ENCODE measurements at regions not wholly inside any gene's neighbourhood (a gene's known extent, or its start where the extent isn't known, plus 50 kb on each side); places are given as distances from the start of the nearest gene placed in this dataset.

GRCh38 chr5:81826128-81826527, 75.2 kb upstream of the SSBP2 start:
- TF ChIP-seq, protein P1, sequence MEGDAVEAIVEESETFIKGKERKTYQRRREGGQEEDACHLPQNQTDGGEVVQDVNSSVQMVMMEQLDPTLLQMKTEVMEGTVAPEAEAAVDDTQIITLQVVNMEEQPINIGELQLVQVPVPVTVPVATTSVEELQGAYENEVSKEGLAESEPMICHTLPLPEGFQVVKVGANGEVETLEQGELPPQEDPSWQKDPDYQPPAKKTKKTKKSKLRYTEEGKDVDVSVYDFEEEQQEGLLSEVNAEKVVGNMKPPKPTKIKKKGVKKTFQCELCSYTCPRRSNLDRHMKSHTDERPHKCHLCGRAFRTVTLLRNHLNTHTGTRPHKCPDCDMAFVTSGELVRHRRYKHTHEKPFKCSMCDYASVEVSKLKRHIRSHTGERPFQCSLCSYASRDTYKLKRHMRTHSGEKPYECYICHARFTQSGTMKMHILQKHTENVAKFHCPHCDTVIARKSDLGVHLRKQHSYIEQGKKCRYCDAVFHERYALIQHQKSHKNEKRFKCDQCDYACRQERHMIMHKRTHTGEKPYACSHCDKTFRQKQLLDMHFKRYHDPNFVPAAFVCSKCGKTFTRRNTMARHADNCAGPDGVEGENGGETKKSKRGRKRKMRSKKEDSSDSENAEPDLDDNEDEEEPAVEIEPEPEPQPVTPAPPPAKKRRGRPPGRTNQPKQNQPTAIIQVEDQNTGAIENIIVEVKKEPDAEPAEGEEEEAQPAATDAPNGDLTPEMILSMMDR (conservative IDR thresholded peaks at IDR 0.05; ENCODE audit: low read depth in 2 of 2), result peak in 1 of 2 experiments; percentile 38; a peak in 2 of 4 replicates
- TF ChIP-seq, protein P2, sequence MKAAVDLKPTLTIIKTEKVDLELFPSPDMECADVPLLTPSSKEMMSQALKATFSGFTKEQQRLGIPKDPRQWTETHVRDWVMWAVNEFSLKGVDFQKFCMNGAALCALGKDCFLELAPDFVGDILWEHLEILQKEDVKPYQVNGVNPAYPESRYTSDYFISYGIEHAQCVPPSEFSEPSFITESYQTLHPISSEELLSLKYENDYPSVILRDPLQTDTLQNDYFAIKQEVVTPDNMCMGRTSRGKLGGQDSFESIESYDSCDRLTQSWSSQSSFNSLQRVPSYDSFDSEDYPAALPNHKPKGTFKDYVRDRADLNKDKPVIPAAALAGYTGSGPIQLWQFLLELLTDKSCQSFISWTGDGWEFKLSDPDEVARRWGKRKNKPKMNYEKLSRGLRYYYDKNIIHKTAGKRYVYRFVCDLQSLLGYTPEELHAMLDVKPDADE (IDR thresholded peaks at IDR 0.05), result no peak
- TF ChIP-seq EZH2 (IDR thresholded peaks at IDR 0.05; ENCODE audit: low read depth, unreplicated experiment), result no peak
- TF ChIP-seq, protein P3, sequence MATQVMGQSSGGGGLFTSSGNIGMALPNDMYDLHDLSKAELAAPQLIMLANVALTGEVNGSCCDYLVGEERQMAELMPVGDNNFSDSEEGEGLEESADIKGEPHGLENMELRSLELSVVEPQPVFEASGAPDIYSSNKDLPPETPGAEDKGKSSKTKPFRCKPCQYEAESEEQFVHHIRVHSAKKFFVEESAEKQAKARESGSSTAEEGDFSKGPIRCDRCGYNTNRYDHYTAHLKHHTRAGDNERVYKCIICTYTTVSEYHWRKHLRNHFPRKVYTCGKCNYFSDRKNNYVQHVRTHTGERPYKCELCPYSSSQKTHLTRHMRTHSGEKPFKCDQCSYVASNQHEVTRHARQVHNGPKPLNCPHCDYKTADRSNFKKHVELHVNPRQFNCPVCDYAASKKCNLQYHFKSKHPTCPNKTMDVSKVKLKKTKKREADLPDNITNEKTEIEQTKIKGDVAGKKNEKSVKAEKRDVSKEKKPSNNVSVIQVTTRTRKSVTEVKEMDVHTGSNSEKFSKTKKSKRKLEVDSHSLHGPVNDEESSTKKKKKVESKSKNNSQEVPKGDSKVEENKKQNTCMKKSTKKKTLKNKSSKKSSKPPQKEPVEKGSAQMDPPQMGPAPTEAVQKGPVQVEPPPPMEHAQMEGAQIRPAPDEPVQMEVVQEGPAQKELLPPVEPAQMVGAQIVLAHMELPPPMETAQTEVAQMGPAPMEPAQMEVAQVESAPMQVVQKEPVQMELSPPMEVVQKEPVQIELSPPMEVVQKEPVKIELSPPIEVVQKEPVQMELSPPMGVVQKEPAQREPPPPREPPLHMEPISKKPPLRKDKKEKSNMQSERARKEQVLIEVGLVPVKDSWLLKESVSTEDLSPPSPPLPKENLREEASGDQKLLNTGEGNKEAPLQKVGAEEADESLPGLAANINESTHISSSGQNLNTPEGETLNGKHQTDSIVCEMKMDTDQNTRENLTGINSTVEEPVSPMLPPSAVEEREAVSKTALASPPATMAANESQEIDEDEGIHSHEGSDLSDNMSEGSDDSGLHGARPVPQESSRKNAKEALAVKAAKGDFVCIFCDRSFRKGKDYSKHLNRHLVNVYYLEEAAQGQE (IDR thresholded peaks at IDR 0.05; ENCODE audit: unreplicated experiment), result no peak
- no peak for TF ChIP-seq POLR2AphosphoS5 (IDR thresholded peaks at IDR 0.05; ENCODE audit: low read depth)
- TF ChIP-seq JUNB (IDR thresholded peaks at IDR 0.05; ENCODE audit: unreplicated experiment), result no peak
- no peak for TF ChIP-seq EZH2phosphoT487 (IDR thresholded peaks at IDR 0.05; ENCODE audit: unreplicated experiment)

Data from GM23338 (cell line).